ENCODE measurements at regions not wholly inside any gene's neighbourhood (a gene's known extent, or its start where the extent isn't known, plus 50 kb on each side); places are given as distances from the start of the nearest gene placed in this dataset.

GRCh38 chr12:65608319-65608916, 215.9 kb upstream of the HMGA2 start:
- no peak for DNase-seq (ENCODE audit: low read depth, low spot score)
- in situ Hi-C loops (cut with HindIII; ENCODE audit: low pct_unique_long_range_greater_than_20kb, low sequenced_read_pairs): no loop called here

GRCh38 chr12:65609359-65609771, 214.9 kb upstream of the HMGA2 start:
- peak; percentile 65 for DNase-seq (ENCODE audit: low read depth, low spot score)
- in situ Hi-C loops (cut with HindIII; ENCODE audit: low pct_unique_long_range_greater_than_20kb, low sequenced_read_pairs): no loop called here

- in situ Hi-C loops (cut with HindIII; ENCODE audit: low pct_unique_long_range_greater_than_20kb, low sequenced_read_pairs): no loop called here
- no peak for DNase-seq (ENCODE audit: low read depth, low spot score)
Observed at GRCh38 chr12:65611396-65611795, 212.9 kb upstream of the HMGA2 start.

- in situ Hi-C loops (cut with HindIII; ENCODE audit: low pct_unique_long_range_greater_than_20kb, low sequenced_read_pairs): no loop called here
- no peak for DNase-seq (ENCODE audit: low read depth, low spot score)
Observed at GRCh38 chr12:65612440-65612839, 211.8 kb upstream of the HMGA2 start.

- DNase-seq (ENCODE audit: low read depth, low spot score): no peak
- in situ Hi-C loops (cut with HindIII; ENCODE audit: low pct_unique_long_range_greater_than_20kb, low sequenced_read_pairs): no loop called here
Observed at GRCh38 chr12:65613692-65614091, 210.6 kb upstream of the HMGA2 start.

GRCh38 chr12:65614259-65614889, 209.9 kb upstream of the HMGA2 start:
- in situ Hi-C loops (cut with HindIII; ENCODE audit: low pct_unique_long_range_greater_than_20kb, low sequenced_read_pairs): no loop called here
- no peak for DNase-seq (ENCODE audit: low read depth, low spot score)

- no peak for DNase-seq (ENCODE audit: low read depth, low spot score)
Observed at GRCh38 chr12:65615118-65615517, 209.2 kb upstream of the HMGA2 start.

GRCh38 chr12:65616022-65616421, 208.3 kb upstream of the HMGA2 start:
- in situ Hi-C loops (cut with HindIII; ENCODE audit: low pct_unique_long_range_greater_than_20kb, low sequenced_read_pairs): no loop called here
- no peak for DNase-seq (ENCODE audit: low read depth, low spot score)

More at GRCh38 chr12:65615118-65615517, 209.2 kb upstream of the HMGA2 start:
- in situ Hi-C loops (cut with HindIII; ENCODE audit: low pct_unique_long_range_greater_than_20kb, low sequenced_read_pairs): no loop called here

- in situ Hi-C loops (cut with HindIII; ENCODE audit: low pct_unique_long_range_greater_than_20kb, low sequenced_read_pairs): no loop called here
- DNase-seq (ENCODE audit: low read depth, low spot score): no peak
Observed at GRCh38 chr12:65618588-65618987, 205.7 kb upstream of the HMGA2 start.

GRCh38 chr12:65619018-65619417, 205.3 kb upstream of the HMGA2 start:
- DNase-seq (ENCODE audit: low read depth, low spot score): no peak
- in situ Hi-C loops (cut with HindIII; ENCODE audit: low pct_unique_long_range_greater_than_20kb, low sequenced_read_pairs): no loop called here

- DNase-seq (ENCODE audit: low read depth, low spot score): no peak
- in situ Hi-C loops (cut with HindIII; ENCODE audit: low pct_unique_long_range_greater_than_20kb, low sequenced_read_pairs): no loop called here
Observed at GRCh38 chr12:65620046-65620445, 204.2 kb upstream of the HMGA2 start.

GRCh38 chr12:65622056-65622455, 202.2 kb upstream of the HMGA2 start:
- in situ Hi-C loops (cut with HindIII; ENCODE audit: low pct_unique_long_range_greater_than_20kb, low sequenced_read_pairs): no loop called here
- DNase-seq (ENCODE audit: low read depth, low spot score): no peak

- DNase-seq (ENCODE audit: low read depth, low spot score): no peak
- in situ Hi-C loops (cut with HindIII; ENCODE audit: low pct_unique_long_range_greater_than_20kb, low sequenced_read_pairs): no loop called here
Observed at GRCh38 chr12:65623507-65623906, 200.8 kb upstream of the HMGA2 start.

- no peak for DNase-seq (ENCODE audit: low read depth, low spot score)
- in situ Hi-C loops (cut with HindIII; ENCODE audit: low pct_unique_long_range_greater_than_20kb, low sequenced_read_pairs): no loop called here
Observed at GRCh38 chr12:65624554-65625086, 199.7 kb upstream of the HMGA2 start.

GRCh38 chr12:65628061-65628460, 196.2 kb upstream of the HMGA2 start:
- DNase-seq (ENCODE audit: low read depth, low spot score): no peak
- in situ Hi-C loops (cut with HindIII; ENCODE audit: low pct_unique_long_range_greater_than_20kb, low sequenced_read_pairs): no loop called here

- in situ Hi-C loops (cut with HindIII; ENCODE audit: low pct_unique_long_range_greater_than_20kb, low sequenced_read_pairs): no loop called here
- DNase-seq (ENCODE audit: low read depth, low spot score): no peak
Observed at GRCh38 chr12:65630555-65630954, 193.7 kb upstream of the HMGA2 start.

GRCh38 chr12:65631621-65632111, 192.6 kb upstream of the HMGA2 start:
- DNase-seq (ENCODE audit: low read depth, low spot score): peak; percentile 95
- in situ Hi-C loops (cut with HindIII; ENCODE audit: low pct_unique_long_range_greater_than_20kb, low sequenced_read_pairs): no loop called here

GRCh38 chr12:65632131-65632855, 192.0 kb upstream of the HMGA2 start:
- peak; percentile 44 for DNase-seq (ENCODE audit: low read depth, low spot score)

More at GRCh38 chr12:65632131-65632855, 192.0 kb upstream of the HMGA2 start:
- in situ Hi-C loops (cut with HindIII; ENCODE audit: low pct_unique_long_range_greater_than_20kb, low sequenced_read_pairs): no loop called here
